ENCODE measurements at regions not wholly inside any gene's neighbourhood (a gene's known extent, or its start where the extent isn't known, plus 50 kb on each side); places are given as distances from the start of the nearest gene placed in this dataset.

GRCh38 chr6:145347216-145347615, 388.1 kb downstream of the EPM2A start:
- TF ChIP-seq EZH2 (IDR thresholded peaks at IDR 0.05; ENCODE audit: borderline replicate concordance, low read depth, low read length, poor library complexity, severe bottlenecking) (no peak), CTCF (conservative IDR thresholded peaks at IDR 0.05; ENCODE audit: low read depth, low read length) (no peak)
